ENCODE measurements at regions not wholly inside any gene's neighbourhood (a gene's known extent, or its start where the extent isn't known, plus 50 kb on each side); places are given as distances from the start of the nearest gene placed in this dataset.

- TF ChIP-seq CTCF (conservative IDR thresholded peaks at IDR 0.05) (no peak), ZFX (IDR thresholded peaks at IDR 0.05) (no peak)
Observed at GRCh38 chr18:28689588-28689987, 512.7 kb upstream of the CDH2 start.
